ENCODE measurements at regions not wholly inside any gene's neighbourhood (a gene's known extent, or its start where the extent isn't known, plus 50 kb on each side); places are given as distances from the start of the nearest gene placed in this dataset.
"Not testable (repeated sequence)": the region's sequence is repeated elsewhere in the genome, so short reads cannot be mapped to it uniquely, and the experiment has no call there.

DNA sequence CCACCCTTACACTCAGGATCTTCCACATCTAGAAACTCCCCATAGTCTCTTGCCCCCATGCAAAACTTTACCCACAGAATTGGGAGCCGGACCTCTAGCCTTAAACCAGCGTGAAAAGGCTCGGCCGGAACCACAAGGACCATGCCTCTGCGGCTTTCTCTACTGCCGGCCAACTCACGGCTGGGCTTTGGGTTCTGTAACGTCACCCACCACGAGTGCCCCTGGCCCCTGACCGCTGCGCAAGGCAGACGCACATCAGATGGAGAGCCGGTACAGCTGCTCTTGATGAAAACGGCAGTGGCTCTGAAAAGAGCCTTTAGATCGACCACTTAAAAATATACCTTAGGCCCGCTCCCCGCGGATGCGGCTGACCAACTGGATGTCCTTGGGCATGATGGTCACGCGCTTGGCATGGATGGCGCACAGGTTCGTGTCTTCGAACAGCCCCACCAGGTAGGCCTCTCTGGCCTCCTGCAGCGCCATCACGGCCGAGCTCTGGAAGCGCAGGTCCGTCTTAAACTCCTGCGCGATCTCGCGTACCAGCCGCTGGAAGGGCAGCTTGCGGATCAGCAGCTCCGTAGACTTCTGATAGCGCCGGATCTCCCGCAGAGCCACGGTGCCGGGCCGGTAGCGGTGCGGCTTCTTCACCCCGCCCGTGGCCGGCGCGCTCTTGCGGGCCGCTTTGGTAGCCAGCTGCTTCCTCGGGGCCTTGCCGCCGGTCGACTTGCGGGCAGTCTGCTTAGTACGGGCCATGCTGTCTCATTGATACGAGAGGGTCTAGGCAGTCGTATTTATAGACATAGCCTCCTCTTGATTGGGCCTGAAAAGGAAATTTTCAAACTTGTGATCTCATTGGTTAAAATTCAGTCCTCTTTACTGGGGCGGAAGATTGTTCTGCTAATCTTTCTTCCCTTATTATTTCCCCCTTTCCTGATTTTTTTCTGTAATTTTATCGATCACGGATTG, 66.3 kb downstream of the FAM72C start:
- DNase-seq (ENCODE audit: low spot score) = not testable (repeated sequence)

DNA sequence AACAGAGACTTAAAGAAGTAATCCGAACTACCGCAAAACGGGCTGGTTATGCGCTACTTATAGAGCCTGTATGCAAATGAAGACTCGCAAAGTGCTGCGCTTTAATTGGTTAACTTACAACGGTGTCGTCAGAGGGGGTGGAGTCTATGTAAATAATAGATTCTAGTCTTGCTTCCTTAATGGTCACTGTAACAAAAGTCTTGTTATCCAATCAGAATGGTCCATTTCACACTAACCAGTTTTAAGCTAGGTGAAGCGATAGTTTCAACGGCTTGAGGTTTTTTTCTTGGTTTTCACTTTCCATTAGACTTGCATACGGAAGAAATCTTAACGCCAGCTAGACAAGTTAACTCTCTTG, 67.2 kb downstream of the FAM72C start:
- DNase-seq (ENCODE audit: low spot score) = not testable (repeated sequence)

DNA sequence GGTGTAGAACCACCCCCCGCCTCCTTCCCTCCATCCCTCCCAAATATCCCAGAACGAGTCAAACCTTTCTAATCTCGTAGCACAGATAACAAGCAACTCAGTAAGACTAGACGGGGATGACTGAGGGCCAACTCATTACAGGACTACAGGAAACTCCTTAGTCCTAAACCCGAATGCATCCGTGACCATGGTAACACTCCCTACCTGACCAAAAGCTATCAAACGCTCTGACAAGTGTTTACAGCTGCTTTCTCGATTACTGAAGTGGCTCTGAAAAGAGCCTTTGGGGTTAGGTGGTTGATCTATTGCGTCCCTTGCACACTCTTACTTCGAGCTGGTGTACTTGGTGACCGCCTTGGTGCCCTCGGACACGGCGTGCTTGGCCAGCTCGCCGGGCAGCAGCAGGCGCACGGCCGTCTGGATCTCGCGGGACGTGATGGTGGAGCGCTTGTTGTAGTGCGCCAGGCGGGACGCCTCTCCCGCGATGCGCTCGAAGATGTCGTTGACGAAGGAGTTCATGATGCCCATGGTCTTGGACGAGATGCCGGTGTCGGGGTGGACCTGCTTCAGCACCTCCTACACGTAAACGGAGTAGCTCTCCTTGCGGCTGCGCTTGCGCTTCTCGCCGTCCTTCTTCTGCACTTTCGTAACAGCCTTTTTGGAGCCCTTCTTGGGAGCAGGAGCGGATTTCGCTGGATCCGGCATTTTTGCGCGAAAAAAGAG, 67.7 kb downstream of the FAM72C start:
- DNase-seq (ENCODE audit: low spot score) = not testable (repeated sequence)

DNA sequence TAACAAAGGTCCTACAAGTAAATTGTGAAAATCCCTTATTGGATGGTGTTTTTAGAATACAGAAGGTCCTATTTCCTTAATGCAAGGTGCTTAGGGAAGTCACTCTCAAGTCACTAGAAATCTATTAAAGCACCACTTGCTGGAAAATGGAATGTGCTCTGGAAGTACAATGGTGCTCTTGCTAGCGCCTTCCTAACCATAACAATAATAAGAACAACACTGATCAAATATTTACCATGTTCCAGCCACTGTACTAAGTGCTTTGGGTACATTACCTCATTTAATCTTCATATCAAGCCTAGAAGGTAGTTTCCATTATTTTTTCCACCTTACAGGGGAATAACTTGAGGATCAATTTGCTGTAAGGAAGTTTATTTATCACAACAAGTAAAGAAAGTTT, 75.4 kb downstream of the FAM72C start:
- not testable (repeated sequence) for DNase-seq (ENCODE audit: low spot score)

DNA sequence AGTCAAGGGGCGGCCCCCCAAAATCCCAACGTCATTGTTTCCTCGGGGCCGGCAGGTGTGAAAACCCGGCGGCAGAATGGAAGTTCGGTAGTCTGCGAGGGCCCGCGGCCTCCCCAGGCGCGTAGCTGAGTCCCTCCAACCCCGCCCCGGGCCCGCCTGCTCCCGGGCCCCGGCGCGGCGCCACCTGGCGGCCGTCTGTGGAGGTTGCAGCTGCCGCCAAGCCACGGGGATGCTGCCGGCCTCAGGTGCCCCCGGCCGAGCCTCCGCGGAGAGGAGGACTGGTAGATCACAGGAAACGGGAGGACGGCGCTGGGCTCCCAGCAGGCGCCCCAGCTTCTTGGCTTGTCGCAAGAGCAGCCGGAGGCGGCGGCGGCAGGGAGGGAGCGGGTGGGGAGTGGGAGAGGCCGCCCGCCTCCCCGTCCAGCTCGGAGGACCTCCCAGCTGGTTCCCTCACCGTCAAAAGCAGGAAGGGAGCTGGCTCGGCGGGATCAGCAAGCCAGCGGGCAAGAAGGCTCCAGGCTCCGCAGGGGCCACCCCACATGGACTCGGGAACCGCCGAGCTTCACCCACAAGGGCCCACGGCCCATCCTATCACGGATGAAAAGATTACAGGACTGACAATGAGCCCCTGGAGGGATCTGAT, 86.7 kb downstream of the FAM72C start:
- DNase-seq (ENCODE audit: low spot score) = peak; percentile 38

DNA sequence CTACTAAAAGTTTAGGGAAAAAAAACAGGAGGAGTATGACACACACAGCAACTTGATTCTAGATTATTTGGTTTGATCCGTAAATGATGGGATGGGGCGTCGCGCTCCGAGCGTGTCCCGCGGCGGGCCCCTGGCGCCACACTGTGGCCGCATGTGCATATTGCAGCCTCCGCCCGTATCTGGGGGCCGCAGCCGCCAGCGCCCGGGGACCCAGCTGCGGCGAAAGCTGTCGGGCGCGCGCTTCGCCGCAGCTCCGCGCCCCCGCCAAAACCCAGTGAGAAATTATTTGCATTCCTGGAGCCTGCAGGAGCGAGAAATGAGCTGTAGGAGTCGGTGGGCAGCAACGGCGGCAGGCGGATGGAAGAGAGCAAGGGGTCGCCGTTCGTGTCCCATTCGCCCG, 87.3 kb downstream of the FAM72C start:
- not testable (repeated sequence) for DNase-seq (ENCODE audit: low spot score)

DNA sequence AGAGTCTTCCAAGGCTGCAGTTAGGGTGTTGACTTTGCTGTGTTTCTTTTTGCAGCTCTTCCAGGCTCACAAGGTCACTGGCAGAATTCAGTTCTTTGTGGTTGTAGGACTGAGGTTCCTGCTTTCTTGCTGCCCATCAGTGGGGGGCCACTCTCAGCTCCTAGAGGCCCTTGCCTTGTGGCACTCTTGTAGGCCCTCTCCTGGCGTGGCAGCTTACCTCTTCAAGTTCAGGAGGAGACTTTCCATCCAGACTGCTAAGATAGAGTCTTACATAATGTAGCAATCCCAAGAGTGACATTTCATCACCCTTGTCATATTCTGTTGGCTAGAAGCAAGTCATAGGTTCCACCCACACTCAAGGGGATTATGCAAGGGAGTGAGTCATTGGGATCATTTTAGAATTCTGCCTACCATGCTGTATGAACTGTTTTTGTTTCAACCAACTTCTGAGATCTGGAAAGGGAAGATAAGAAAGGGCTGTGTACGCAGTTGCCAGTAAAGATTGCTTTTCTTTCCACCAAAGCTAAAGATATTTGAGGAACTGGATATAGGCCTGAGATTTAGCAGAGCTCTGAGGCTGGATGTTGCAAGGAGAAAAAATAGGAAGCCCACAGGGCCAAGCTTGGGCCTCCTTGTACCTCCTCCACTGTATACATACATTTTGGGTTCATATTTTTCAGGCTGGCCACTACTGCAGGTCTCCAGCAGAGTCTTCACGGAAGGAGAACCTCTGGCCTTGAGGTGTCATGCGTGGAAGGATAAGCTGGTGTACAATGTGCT, 91.8 kb downstream of the FAM72C start:
- DNase-seq (ENCODE audit: low spot score) = not testable (repeated sequence)

DNA sequence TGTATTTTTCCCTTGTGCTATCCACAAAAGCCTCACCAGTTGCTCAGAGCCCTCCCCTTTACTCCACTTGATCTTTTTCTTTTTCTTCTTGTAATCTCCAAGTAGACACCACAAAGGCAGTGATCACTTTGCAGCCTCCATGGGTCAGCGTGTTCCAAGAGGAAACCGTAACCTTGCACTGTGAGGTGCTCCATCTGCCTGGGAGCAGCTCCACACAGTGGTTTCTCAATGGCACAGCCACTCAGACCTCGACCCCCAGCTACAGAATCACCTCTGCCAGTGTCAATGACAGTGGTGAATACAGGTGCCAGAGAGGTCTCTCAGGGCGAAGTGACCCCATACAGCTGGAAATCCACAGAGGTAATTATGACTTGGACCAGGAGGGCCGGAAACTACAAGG, 95.8 kb downstream of the FAM72C start:
- DNase-seq (ENCODE audit: low spot score) = not testable (repeated sequence)

DNA sequence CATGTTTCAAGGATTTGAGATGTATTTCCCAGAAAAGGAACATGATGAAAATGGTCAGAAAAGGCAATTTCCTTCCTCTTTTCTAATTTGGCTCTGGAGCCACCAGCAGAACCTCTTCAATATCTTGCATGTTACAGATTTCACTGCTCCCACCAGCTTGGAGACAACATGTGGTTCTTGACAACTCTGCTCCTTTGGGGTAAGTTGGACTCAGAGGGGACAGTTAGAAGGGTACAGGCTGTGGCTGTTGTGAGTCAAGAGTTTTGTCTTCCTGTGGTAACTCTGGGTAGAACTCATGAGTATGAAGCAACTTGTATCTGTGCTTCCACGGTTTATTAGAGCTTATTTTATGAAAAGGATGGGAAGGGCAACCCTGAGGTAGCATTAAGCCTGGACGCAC, 97.2 kb downstream of the FAM72C start:
- not testable (repeated sequence) for DNase-seq (ENCODE audit: low spot score)

DNA sequence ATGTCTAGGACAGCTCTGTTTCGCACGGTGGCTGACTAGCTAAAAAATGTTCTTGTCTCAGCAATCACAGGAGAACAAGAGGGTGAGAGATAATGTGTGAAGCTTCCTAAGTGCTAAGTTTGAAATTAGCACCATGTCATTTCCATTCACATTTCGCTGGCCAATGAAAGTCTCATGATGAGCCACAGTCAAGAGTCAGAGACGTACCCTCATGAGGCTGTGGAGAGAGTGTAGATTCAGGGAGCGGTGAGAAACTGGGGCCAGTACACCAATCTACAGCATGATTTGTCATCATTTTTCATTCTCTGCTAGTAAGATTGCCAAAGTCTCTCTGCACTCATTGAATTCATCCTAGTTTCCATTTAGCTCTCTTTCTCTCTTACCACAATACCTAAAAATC, 98.1 kb downstream of the FAM72C start:
- not testable (repeated sequence) for DNase-seq (ENCODE audit: low spot score)

DNA sequence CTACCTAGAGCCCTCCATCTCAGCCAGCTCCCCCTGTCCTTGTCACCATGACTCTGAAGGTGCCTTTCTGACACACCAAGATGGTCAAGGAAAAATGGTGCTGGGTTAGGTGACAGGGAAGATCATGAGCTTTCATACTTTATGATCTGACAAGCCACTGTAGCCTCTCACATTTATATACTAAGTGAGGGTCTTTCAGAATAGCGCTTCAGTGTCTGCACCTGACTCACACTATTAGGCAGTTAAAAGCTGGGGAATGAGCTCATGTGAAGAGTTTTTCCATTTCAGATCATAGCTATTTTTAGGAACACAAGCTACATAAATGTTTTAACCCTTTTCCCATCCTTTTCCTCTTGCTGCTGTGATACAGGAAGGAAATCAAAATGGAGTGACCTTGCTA, 101.4 kb downstream of the FAM72C start:
- DNase-seq (ENCODE audit: low spot score) = not testable (repeated sequence)

DNA sequence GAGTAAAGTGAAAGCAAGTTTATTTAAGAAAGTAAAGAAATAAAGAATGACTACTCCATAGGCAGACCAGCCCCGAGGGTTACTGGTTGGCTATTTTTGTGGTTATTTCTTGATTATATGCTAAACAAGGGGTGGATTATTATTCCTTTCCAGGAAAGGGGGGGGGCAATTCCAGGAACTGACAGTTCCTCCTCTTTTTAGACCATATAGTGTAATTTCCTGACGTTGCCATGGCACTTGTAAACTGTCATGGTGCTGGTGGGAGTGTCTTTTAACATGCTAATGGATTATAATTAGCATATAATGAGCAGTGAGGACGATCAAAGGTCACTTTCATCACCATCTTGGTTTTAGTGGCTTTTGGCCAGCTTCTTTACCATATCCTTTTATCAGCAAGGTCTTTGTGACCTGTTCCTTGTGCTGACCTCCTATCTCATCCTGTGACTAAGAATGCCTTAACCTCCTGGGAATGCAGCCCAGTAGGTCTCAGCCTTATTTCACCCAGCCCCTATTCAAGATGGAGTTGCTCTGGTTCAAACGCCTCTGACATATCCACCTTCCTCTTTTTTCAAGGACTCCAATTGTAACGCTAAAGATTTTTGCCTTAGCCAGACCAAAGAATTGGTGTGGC, 104.1 kb downstream of the FAM72C start:
- DNase-seq (ENCODE audit: low spot score) = not testable (repeated sequence)

DNA sequence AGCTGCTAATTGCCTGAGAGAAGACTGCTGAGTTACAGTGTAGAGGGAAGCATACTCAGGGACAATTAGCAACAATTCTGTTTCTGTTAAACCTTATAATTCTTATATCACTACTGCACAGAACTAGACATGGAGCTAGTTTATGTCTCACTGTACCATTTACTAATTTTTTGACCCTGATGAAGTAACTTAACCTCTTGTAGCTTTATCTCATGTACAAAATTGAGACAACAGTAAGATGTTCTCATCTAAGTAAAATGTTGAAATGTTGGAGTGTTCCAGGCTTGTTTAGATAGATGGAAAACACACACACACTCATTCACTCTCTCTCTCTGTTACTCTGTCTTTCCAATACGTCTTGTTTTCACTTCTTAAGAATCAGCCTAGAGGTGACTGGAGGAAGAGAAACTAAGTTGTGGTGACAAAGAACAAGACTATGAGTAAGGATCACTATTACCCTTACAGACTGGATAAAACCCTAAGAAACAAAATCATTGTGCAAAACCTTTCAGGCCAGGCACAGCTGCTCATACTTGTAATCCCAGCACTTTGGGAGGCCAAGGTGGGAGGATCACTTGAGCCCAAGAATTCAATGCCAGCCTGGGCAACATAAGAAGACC, 107.8 kb downstream of the FAM72C start:
- DNase-seq (ENCODE audit: low spot score) = not testable (repeated sequence)

DNA sequence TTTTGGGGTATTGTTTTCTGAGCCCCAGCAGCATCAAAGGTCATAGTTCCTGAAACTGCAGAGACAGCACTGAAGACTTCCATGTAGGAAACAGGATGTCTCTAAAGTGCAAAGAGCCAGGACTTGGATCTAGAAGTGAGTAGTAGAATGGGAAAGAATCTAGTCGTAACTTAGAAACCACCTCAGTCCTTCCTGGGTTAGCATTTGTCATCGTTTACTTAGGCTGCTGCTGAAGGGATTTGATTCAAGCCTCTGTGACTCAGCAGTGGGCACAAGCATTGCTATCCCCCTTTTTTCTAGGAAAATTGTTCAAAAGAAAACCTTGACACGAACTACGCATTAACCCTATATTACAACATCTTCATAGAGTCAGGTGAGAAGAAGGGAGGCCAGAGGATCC, 109.1 kb downstream of the FAM72C start:
- not testable (repeated sequence) for DNase-seq (ENCODE audit: low spot score)

DNA sequence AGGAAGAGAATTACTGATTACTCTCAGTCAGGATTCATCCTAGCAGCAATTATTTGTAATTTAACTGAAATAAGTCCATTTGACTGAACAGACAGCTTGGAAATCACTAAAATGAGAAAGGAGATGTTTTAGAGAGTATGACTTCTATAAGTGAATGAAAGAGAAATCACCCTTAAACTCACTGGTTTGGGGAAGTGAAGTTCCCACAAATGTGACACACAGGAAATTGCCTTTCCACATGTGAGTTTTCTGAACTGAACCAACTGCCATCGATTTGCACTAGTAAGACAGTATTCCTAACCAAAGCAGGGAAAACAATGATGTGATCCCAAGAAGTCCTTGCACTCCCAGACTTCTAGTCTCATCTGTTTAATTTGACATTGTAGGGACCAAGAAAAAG, 110.5 kb downstream of the FAM72C start:
- DNase-seq (ENCODE audit: low spot score) = not testable (repeated sequence)

DNA sequence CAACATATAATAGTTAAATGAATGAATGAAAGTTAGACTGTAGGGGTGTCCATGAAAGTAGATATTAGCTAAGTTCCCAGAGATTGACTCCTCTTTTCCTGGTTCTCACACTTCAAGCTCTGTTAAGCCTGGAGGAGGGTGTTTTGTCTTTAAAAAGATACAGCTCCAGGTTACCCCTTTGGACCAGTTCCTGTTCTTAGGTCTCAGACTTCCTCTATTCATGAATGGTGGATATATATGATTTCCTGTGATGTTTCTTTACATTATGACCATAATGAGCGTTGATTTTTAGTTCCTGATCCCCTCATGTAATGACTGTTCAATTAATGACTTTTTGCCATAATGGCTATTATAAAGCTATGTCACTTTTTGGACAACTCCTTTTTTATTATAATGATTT, 115.9 kb downstream of the FAM72C start:
- not testable (repeated sequence) for DNase-seq (ENCODE audit: low spot score)

DNA sequence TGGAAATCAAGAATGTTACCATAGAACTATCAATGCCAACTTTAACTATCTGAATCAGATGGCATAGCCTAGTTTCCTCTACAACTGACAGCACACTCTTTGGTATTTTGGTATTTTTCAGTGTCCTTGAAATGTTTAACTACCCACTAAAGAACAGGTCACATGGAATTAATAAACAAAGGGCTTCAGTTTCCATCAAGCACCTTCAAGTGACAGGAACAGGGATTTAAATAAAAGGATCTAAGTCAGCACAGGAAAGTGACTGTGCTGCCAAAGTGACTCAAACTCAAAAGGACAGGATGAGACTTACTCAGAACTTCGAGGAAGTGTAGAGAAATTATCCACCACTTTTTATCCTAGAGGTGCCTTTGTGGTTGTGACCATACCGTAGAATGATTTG, 117.7 kb downstream of the FAM72C start:
- not testable (repeated sequence) for DNase-seq (ENCODE audit: low spot score)

DNA sequence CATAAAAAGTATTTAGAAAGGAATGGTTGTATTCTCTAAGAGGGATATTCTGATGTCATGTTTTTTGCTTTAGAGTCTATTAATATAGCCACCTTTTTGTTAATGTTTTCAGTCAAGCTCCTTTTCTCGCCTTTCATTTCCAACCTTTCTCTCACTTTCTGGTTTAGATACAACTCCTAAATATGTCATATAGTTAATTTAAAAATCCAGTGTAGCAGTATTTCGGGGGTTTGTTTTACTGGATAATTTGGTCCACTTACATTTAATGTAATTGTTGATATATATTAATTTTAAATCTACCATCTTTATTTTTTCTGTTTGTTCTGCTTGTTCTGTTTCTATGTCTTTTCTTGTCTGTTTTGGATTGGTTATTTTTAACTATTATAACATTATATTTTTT, 121.1 kb downstream of the FAM72C start:
- not testable (repeated sequence) for DNase-seq (ENCODE audit: low spot score)

DNA sequence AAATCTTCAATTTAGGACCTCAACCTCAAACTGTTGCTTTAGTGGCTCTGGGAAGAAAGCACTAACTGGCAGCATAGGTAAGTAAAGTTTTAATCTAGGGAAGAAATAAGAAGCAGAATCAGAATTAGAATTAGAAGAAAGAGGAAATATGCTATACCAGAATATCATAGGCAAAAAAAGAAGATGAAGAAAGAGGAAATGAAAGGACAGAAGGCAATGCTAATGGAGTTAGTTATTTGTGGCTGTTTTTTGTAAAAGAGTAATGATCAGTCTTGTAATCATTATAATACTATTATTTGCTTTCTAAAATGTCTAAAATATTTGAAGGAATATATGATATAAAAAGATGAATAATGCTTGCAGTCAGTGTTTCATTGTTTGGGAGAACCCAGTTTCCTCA, 122.9 kb downstream of the FAM72C start:
- DNase-seq (ENCODE audit: low spot score) = not testable (repeated sequence)

DNA sequence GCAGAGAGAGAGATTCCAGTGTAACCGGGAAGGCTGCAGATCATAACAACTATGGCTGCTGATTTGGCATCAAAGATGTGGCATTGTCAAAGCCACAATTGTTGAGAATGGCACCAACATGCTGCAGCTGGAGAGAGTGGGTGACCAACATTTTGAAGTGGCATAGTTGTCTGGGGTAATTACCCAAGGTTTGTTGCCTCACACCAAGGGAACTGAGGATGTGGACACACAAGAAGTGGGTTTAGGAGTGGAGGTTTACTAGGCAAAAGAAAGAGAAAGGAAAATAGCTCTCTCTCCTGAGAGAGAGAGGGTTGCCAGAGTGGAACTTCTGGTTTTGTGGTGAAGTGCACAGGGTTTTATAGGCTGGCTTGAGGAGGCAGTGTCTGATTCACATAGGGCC, 126.6 kb downstream of the FAM72C start:
- not testable (repeated sequence) for DNase-seq (ENCODE audit: low spot score)

DNA sequence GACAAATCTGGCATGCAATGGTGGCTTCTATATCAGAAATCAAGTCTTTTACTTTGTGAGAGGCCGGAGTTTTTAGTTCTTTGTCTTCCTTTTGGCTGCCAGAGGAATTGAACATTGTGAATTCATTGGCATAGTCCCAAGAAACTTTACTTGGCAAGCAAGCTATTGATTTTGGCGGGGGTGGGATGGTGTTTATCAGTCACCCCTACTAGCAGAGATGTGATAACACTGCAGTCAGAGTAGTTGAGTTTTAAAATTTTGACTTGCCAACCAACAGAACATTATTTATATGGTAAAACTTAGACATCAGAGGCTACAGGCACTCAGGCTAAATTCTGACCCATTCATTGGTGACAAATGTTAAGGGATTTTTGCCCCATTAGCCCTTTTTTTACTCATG, 129.7 kb downstream of the FAM72C start:
- not testable (repeated sequence) for DNase-seq (ENCODE audit: low spot score)
